SU-DHL-6 (cell line): ENCODE measurements at regions not wholly inside any gene's neighbourhood (a gene's known extent, or its start where the extent isn't known, plus 50 kb on each side); places are given as distances from the start of the nearest gene placed in this dataset.

Experiments
- EZH2phosphoT487 ChIP-seq: fragments of 200-600 bp; sonication (generic), shearing (Covaris generic); conservative IDR thresholded peaks from 2 replicates; pipeline ENCODE4 v1.6.1; 2018; ENCODE audit warnings: mild to moderate bottlenecking, antibody characterized with exemption, low read length, moderate library complexity, mixed read lengths
- TF ChIP-seq, protein P1 (sequence below): fragments of 200-600 bp; sonication (generic); IDR thresholded peaks from one replicate; pipeline ENCODE4 v1.5.1; 2017; ENCODE audit warnings: antibody characterized with exemption, mild to moderate bottlenecking, low read length, moderate library complexity; ENCODE audit not compliant: insufficient read depth, poor library complexity, severe bottlenecking

DNA sequence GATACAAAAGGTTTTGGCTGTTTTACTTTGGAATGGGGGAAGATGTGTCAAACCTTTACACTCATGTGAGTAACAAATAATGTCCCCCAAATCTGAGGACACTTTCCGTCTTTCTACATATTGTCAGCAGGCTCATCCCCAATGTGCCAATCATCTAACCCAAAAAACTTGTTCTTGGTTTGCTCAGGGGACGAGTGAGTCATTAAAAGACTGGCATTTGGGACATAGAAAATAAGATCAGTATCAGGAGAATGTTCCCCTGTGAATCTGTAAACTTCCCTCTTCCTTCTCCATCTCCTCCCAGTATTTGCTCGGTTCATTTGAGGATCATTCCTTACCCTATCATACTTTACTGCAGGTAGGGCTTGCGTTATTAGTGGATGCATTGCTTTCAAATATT lies 194.1 kb upstream of the RUNX1 start:
- TF ChIP-seq, protein P1, sequence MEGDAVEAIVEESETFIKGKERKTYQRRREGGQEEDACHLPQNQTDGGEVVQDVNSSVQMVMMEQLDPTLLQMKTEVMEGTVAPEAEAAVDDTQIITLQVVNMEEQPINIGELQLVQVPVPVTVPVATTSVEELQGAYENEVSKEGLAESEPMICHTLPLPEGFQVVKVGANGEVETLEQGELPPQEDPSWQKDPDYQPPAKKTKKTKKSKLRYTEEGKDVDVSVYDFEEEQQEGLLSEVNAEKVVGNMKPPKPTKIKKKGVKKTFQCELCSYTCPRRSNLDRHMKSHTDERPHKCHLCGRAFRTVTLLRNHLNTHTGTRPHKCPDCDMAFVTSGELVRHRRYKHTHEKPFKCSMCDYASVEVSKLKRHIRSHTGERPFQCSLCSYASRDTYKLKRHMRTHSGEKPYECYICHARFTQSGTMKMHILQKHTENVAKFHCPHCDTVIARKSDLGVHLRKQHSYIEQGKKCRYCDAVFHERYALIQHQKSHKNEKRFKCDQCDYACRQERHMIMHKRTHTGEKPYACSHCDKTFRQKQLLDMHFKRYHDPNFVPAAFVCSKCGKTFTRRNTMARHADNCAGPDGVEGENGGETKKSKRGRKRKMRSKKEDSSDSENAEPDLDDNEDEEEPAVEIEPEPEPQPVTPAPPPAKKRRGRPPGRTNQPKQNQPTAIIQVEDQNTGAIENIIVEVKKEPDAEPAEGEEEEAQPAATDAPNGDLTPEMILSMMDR = no peak
- TF ChIP-seq EZH2phosphoT487 = no peak
